ENCODE measurements at regions not wholly inside any gene's neighbourhood (a gene's known extent, or its start where the extent isn't known, plus 50 kb on each side); places are given as distances from the start of the nearest gene placed in this dataset.

- no peak for TF ChIP-seq JUND (IDR thresholded peaks at IDR 0.05; ENCODE audit: low read depth)
- no peak for DNase-seq (ENCODE audit: low read depth in 1 of 2, low spot score in 1 of 2)
- in situ Hi-C loops (cut with HindIII; ENCODE audit: low pct_unique_long_range_greater_than_20kb, low sequenced_read_pairs): no loop called here
Observed at GRCh38 chr4:56286763-56287162, 100.5 kb downstream of the AASDH start.

DNA sequence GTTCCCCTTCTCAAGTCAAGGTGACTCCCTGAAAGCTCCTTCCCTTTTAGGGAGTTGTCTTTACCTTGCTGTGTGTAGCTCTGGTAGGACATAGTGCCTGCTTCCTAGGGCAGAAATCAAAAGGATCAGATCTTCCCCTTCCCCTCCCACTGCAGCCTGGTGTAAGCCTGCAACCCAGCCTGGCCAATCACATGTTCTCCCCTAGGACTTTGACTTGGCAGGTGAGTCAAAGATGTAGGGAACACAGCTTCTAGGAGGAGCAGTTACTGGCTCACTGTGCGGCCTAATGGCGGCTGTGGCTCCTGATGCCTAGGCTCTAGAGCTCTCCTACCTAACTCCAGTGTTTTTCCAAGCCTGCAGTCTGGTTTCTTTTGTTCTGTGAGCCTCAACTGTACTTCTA is 103.9 kb downstream of the AASDH start:
- in situ Hi-C loops (cut with HindIII; ENCODE audit: low pct_unique_long_range_greater_than_20kb, low sequenced_read_pairs): no loop called here
- no peak for TF ChIP-seq JUND (IDR thresholded peaks at IDR 0.05; ENCODE audit: low read depth)

GRCh38 chr4:56282004-56282403 is 105.3 kb downstream of the AASDH start:
- TF ChIP-seq JUND (IDR thresholded peaks at IDR 0.05; ENCODE audit: low read depth): no peak
- in situ Hi-C loops (cut with HindIII; ENCODE audit: low pct_unique_long_range_greater_than_20kb, low sequenced_read_pairs): no loop called here
- no peak for DNase-seq (ENCODE audit: low read depth in 1 of 2, low spot score in 1 of 2)

More for the DNA sequence above, 103.9 kb downstream of the AASDH start:
- no peak for DNase-seq (ENCODE audit: low read depth in 1 of 2, low spot score in 1 of 2)

DNA sequence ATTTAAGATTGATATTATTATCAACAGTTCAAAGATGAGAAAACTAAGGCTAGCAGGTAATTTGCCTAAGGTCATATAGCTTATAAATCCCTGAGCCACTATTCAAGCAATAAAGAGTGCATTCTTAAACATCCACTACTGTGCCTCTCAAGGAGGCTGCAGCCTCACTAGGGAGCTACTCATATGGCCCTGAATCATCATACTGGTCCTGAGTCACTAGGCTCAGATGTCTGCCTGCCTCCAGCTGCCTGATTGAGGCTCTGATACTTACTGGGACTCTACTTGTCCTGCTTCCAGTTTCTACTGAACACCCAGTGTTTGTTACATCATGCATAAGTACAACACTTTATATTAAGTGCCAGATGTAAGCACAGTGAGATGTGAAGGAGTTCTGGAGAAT is 110.7 kb downstream of the AASDH start:
- no peak for TF ChIP-seq JUND (IDR thresholded peaks at IDR 0.05; ENCODE audit: low read depth)
- no peak for DNase-seq (ENCODE audit: low read depth in 1 of 2, low spot score in 1 of 2)
- in situ Hi-C loops (cut with HindIII; ENCODE audit: low pct_unique_long_range_greater_than_20kb, low sequenced_read_pairs): no loop called here

GRCh38 chr4:56273391-56273790 is 113.9 kb downstream of the AASDH start:
- TF ChIP-seq JUND (IDR thresholded peaks at IDR 0.05; ENCODE audit: low read depth): no peak
- no peak for DNase-seq (ENCODE audit: low read depth in 1 of 2, low spot score in 1 of 2)
- in situ Hi-C loops (cut with HindIII; ENCODE audit: low pct_unique_long_range_greater_than_20kb, low sequenced_read_pairs): no loop called here

DNA sequence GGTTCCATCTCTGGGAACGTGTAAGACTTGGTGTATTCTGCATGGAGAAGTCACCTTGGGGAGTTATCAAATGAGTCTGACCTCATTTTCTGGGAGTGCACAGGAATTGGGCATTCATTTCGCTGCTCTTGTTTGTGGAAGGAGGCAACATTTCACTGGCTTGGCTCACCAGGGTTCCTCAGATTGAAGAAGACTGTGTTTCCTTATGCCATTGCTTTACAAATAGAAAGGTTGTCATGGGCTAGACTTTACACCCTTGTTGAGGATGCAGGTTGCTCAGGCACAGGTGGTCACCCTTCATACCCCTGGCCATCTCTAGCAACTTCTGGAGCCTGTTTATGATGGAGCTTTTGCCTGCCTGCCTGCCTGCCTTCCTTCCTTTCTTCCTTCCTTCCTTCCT is 114.4 kb downstream of the AASDH start:
- no peak for TF ChIP-seq JUND (IDR thresholded peaks at IDR 0.05; ENCODE audit: low read depth)
- in situ Hi-C loops (cut with HindIII; ENCODE audit: low pct_unique_long_range_greater_than_20kb, low sequenced_read_pairs): no loop called here
- DNase-seq (ENCODE audit: low read depth in 1 of 2, low spot score in 1 of 2): no peak

GRCh38 chr4:56272003-56272402 is 115.3 kb downstream of the AASDH start:
- no peak for TF ChIP-seq JUND (IDR thresholded peaks at IDR 0.05; ENCODE audit: low read depth)
- DNase-seq (ENCODE audit: low read depth in 1 of 2, low spot score in 1 of 2): no peak
- in situ Hi-C loops (cut with HindIII; ENCODE audit: low pct_unique_long_range_greater_than_20kb, low sequenced_read_pairs): no loop called here

DNA sequence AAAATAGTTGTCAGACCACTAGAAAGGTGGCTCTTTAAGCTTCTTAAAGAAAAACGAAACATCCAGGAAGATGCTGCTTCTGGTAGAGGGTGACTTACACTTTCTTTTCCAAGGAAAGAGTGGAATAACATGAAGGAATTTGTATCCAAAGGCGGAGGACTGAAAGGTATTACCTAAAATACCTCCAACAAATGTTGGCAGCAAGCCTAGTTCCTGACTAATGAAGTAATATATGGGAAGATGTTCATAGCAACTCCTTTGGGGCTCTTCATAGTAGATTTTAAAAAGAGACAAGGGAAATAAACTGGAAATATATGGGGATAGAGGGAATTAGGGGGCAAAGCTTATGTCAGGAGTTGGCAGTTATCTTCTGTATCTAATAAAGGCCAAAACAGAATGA is 116.2 kb downstream of the AASDH start:
- TF ChIP-seq JUND (IDR thresholded peaks at IDR 0.05; ENCODE audit: low read depth): no peak
- no peak for DNase-seq (ENCODE audit: low read depth in 1 of 2, low spot score in 1 of 2)
- in situ Hi-C loops (cut with HindIII; ENCODE audit: low pct_unique_long_range_greater_than_20kb, low sequenced_read_pairs): no loop called here

- DNase-seq (ENCODE audit: low read depth in 1 of 2, low spot score in 1 of 2): no peak
- no peak for TF ChIP-seq JUND (IDR thresholded peaks at IDR 0.05; ENCODE audit: low read depth)
- in situ Hi-C loops (cut with HindIII; ENCODE audit: low pct_unique_long_range_greater_than_20kb, low sequenced_read_pairs): no loop called here
Observed at GRCh38 chr4:56267558-56267957, 119.7 kb downstream of the AASDH start.

DNA sequence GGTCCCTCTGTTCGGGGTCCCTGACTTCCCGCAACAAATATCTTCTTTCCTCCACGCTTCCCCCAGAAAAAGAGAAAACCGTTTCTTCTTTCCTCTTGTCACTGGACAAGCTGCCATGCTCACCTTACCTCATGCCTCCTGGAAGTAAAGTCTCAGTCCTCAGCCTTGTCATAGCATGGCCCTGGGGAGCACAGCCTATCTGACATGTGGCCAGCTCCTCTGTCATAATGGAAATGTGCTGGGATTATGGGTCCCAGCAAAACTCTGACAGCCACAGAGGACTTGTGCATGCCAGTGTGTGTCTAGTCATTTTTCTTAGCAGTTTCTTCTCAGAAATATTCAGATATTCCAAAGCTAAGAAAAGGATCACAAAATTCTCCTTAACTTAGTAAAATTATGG is 122.4 kb downstream of the AASDH start:
- no peak for DNase-seq (ENCODE audit: low read depth in 1 of 2, low spot score in 1 of 2)
- TF ChIP-seq JUND (IDR thresholded peaks at IDR 0.05; ENCODE audit: low read depth): no peak
- in situ Hi-C loops (cut with HindIII; ENCODE audit: low pct_unique_long_range_greater_than_20kb, low sequenced_read_pairs): no loop called here

DNA sequence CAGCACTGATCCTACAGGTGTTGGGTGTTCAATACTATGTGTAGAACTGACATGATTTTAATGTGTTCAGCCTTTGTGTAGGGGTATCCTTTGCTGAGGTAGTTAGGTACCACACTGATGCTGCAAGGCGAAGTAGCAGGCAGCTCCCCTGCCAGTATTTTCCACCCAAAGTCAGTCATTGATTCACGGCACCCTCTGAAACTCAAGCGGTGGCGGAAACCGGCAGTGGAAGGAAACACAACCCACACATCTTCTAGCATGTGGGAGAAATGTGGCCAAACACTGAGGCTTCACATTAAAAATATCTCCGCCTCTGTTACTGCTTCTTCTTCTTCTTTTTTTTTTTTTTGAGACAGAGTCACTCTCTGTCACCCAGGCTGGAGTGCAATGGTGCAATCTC is 126.3 kb downstream of the AASDH start:
- TF ChIP-seq JUND (IDR thresholded peaks at IDR 0.05; ENCODE audit: low read depth): no peak
- in situ Hi-C loops (cut with HindIII; ENCODE audit: low pct_unique_long_range_greater_than_20kb, low sequenced_read_pairs): no loop called here
- no peak for DNase-seq (ENCODE audit: low read depth in 1 of 2, low spot score in 1 of 2)

GRCh38 chr4:56260320-56260719 is 127.0 kb downstream of the AASDH start:
- in situ Hi-C loops (cut with HindIII; ENCODE audit: low pct_unique_long_range_greater_than_20kb, low sequenced_read_pairs): no loop called here
- no peak for DNase-seq (ENCODE audit: low read depth in 1 of 2, low spot score in 1 of 2)
- no peak for TF ChIP-seq JUND (IDR thresholded peaks at IDR 0.05; ENCODE audit: low read depth)

GRCh38 chr4:56259655-56260054 is 127.6 kb downstream of the AASDH start:
- no peak for DNase-seq (ENCODE audit: low read depth in 1 of 2, low spot score in 1 of 2)
- in situ Hi-C loops (cut with HindIII; ENCODE audit: low pct_unique_long_range_greater_than_20kb, low sequenced_read_pairs): no loop called here
- TF ChIP-seq JUND (IDR thresholded peaks at IDR 0.05; ENCODE audit: low read depth): no peak

- TF ChIP-seq JUND (IDR thresholded peaks at IDR 0.05; ENCODE audit: low read depth): no peak
- DNase-seq (ENCODE audit: low read depth in 1 of 2, low spot score in 1 of 2): no peak
- in situ Hi-C loops (cut with HindIII; ENCODE audit: low pct_unique_long_range_greater_than_20kb, low sequenced_read_pairs): no loop called here
Observed at GRCh38 chr4:56255820-56256219, 131.5 kb downstream of the AASDH start.

All from T47D (cell line).